Kidney (tissue), 13 donors: ENCODE measurements at regions not wholly inside any gene's neighbourhood (a gene's known extent, or its start where the extent isn't known, plus 50 kb on each side); places are given as distances from the start of the nearest gene placed in this dataset.

Source experiments
- DNase-seq, 5 donors: peaks; one replicate each; pipeline ENCODE4 v3.0.0-alpha.2; 2013 to 2020
- FAIRE-seq: peaks from 2 replicates; lab custom pipeline; 2012; peaks lifted over from hg19 to GRCh38; lab: Jason Lieb, UNC
- H3K27ac ChIP-seq, 2 donors: one replicate each; pipeline ENCODE4 v1.7.0; 2013; ENCODE audit warnings: low read depth in 2 of 2, low read length in 2 of 2, inconsistent platforms in 1 of 2
- H3K27me3 ChIP-seq: one replicate; pipeline ENCODE4 v1.7.1; 2013; ENCODE audit warnings: low read length, inconsistent platforms; ENCODE audit not compliant: control insufficient read depth, insufficient read depth
- H3K36me3 ChIP-seq, 3 donors: one replicate each; pipeline versions ENCODE4 v1.7.0 to v1.7.1; 2013; ENCODE audit warnings: low read length in 3 of 3, control low read depth in 1 of 3, inconsistent platforms in 1 of 3; ENCODE audit not compliant: insufficient read depth in 3 of 3, control insufficient read depth in 2 of 3
- H3K4me1 ChIP-seq, 3 donors: one replicate each; pipeline versions ENCODE4 v1.7.0 to v1.7.1; 2013; ENCODE audit warnings: low read length in 3 of 3, inconsistent platforms in 1 of 3, low read depth in 1 of 3; ENCODE audit not compliant: control insufficient read depth in 2 of 3, insufficient read depth in 2 of 3
- H3K4me3 ChIP-seq, 3 donors: one replicate each; pipeline versions ENCODE4 v1.7.0 to v1.8.1; 2013; ENCODE audit warnings: low read length in 3 of 3, control low read depth in 1 of 3, inconsistent platforms in 1 of 3
- H3K9ac ChIP-seq, 3 donors: one replicate each; pipeline versions ENCODE4 v1.7.0 to v1.7.1; 2013; ENCODE audit warnings: low read length in 3 of 3, control low read depth in 1 of 3, inconsistent platforms in 1 of 3
- H3K9me3 ChIP-seq, 3 donors: one replicate each; pipeline versions ENCODE4 v1.7.0 to v1.7.1; 2013; ENCODE audit warnings: low read length in 3 of 3, control low read depth in 1 of 3, inconsistent platforms in 1 of 3; ENCODE audit not compliant: control insufficient read depth in 2 of 3, insufficient read depth in 1 of 3
- CTCF ChIP-seq: IDR thresholded peaks from 3 replicates; pipeline ENCODE4 v1.5.1; 2012; ENCODE audit warnings: mild to moderate bottlenecking, moderate library complexity, borderline replicate concordance; ENCODE audit not compliant: insufficient read depth; ENCODE audit errors: extremely low read depth
- intact Hi-C: fragments of 100-400 bp; cut with DNase I; formaldehyde crosslinking; loops from one replicate; pipeline ENCODE4 v1.11.1; 2022
- donor health status: control.
- donor health status: control.
- donor health status: control.
- donor health status: control.
- donor health status: control.
- donor health status: DM: yes; HTN: yes; CAD: no.
- donor health status: Normal renal cell carcinoma (clear cell type).

- Histone ChIP-seq H3K4me3 (no peak overlapping the region), H3K9ac (no peak overlapping the region), H3K27ac (no peak overlapping the region), H3K4me1 (peaks cover 4 to 9% (median 4%) of the 10 kb centered on the region in 3 donors), H3K36me3 (no peaks in the 10 kb centered on the region), H3K27me3 (no peaks in the 10 kb centered on the region), H3K9me3 (no peaks in the 10 kb centered on the region)
- intact Hi-C loops = no loop called here
- DNase-seq (no peak), FAIRE-seq (no peak)
- no peak for TF ChIP-seq CTCF
Observed at GRCh38 chr10:78807504-78808203, 261.1 kb upstream of the ZMIZ1 start.

- intact Hi-C loops = no loop called here
- FAIRE-seq (no peak), DNase-seq (no peak)
- no peak overlapping the region for H3K9ac ChIP-seq
- TF ChIP-seq CTCF = no peak
- H3K27ac ChIP-seq = no peak overlapping the region
- H3K27me3 ChIP-seq = no peaks in the 10 kb centered on the region
- no peak overlapping the region for H3K4me3 ChIP-seq
- no peaks in the 10 kb centered on the region for H3K36me3 ChIP-seq
- H3K4me1 ChIP-seq = peaks cover 4 to 9% (median 4%) of the 10 kb centered on the region in 3 donors
- H3K9me3 ChIP-seq = no peaks in the 10 kb centered on the region
Observed at GRCh38 chr10:78808286-78808685, 260.5 kb upstream of the ZMIZ1 start.

DNA sequence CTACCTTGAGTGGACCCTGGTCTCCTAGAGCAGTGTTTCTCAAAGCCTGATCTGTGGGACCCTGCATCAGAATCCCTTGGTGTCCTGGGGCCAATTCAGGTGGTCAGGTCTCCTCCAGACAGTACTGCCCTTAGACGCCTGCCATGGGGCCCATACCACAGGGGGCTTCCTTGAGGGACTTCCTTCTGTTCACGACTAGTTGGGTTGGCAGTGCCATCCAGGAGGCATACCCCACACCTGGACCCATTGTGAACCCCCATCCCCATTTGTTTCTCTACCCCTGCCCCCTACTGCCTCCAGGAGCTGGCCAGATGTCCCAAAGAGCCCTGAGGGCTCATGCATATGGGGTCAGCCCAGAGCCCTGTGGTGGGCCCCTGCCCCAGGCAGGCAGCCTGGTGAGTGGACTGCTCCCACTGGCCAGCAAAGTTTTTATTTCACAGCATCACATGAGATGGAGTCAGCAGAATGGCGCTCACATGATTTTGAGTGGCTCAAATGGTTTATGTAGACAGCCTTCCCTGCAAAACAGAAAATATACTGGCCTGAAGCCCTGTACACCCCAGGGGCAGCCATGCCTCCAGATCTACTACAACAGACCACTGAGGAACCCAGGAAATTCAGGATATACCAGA, 259.9 kb upstream of the ZMIZ1 start:
- Histone ChIP-seq H3K4me3 (no peak overlapping the region), H3K27me3 (no peaks in the 10 kb centered on the region), H3K4me1 (peaks cover 4 to 9% (median 4%) of the 10 kb centered on the region in 3 donors), H3K36me3 (no peaks in the 10 kb centered on the region), H3K9me3 (no peaks in the 10 kb centered on the region), H3K9ac (no peak overlapping the region), H3K27ac (no peak overlapping the region)
- DNase-seq (no peak), FAIRE-seq (no peak)
- no peak for TF ChIP-seq CTCF
- intact Hi-C loops = no loop called here
